HL-60 (cell line): ENCODE measurements at regions not wholly inside any gene's neighbourhood (a gene's known extent, or its start where the extent isn't known, plus 50 kb on each side); places are given as distances from the start of the nearest gene placed in this dataset.

Experiments used
- CTCF ChIP-seq: IDR thresholded peaks from one replicate; pipeline ENCODE4 v1.5.1; 2011; ENCODE audit warnings: low read length, control low read depth, inconsistent platforms; ENCODE audit not compliant: insufficient read depth
- GABPA ChIP-seq: IDR thresholded peaks from 2 replicates; pipeline ENCODE4 v1.6.1; 2012; ENCODE audit warnings: low read depth
- TF ChIP-seq, protein P1 (sequence below): IDR thresholded peaks from 2 replicates; pipeline ENCODE4 v1.6.1; 2012; ENCODE audit warnings: low read depth; ENCODE audit not compliant: insufficient replicate concordance

DNA sequence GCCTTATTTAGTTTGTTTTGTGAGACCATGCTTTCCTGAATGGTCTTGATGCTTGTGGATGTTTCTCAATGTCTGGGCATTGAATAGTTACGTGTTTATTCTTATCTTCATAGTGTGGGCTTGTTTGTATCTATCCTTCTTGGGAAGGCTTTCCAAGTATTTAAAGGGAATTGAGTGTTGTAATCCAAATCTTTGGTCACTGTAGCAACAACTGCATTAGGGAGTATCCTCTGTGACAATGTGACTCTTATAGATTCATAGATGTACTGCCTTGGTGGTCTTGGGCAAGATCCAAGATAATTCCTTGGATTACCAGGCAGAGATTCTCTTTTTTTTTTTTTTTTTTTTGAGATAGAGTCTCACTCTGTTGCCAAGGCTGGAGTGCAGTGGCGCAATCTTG lies 598.4 kb downstream of the CBLN4 start:
- TF ChIP-seq CTCF, result no peak
- no peak for TF ChIP-seq GABPA
- TF ChIP-seq, protein P1, sequence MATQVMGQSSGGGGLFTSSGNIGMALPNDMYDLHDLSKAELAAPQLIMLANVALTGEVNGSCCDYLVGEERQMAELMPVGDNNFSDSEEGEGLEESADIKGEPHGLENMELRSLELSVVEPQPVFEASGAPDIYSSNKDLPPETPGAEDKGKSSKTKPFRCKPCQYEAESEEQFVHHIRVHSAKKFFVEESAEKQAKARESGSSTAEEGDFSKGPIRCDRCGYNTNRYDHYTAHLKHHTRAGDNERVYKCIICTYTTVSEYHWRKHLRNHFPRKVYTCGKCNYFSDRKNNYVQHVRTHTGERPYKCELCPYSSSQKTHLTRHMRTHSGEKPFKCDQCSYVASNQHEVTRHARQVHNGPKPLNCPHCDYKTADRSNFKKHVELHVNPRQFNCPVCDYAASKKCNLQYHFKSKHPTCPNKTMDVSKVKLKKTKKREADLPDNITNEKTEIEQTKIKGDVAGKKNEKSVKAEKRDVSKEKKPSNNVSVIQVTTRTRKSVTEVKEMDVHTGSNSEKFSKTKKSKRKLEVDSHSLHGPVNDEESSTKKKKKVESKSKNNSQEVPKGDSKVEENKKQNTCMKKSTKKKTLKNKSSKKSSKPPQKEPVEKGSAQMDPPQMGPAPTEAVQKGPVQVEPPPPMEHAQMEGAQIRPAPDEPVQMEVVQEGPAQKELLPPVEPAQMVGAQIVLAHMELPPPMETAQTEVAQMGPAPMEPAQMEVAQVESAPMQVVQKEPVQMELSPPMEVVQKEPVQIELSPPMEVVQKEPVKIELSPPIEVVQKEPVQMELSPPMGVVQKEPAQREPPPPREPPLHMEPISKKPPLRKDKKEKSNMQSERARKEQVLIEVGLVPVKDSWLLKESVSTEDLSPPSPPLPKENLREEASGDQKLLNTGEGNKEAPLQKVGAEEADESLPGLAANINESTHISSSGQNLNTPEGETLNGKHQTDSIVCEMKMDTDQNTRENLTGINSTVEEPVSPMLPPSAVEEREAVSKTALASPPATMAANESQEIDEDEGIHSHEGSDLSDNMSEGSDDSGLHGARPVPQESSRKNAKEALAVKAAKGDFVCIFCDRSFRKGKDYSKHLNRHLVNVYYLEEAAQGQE, result no peak
